K562 (cell line): ENCODE measurements at regions not wholly inside any gene's neighbourhood (a gene's known extent, or its start where the extent isn't known, plus 50 kb on each side); places are given as distances from the start of the nearest gene placed in this dataset.

ENCODE experiments used
- ATF1 ChIP-seq, 2 experiments: fragments of 450-650 bp in 1 of 2; IDR thresholded peaks; 2 replicates each; pipeline ENCODE4 v1.6.1; 2016; ENCODE audit warnings: missing compliant biosample characterization in 1 of 2, missing genetic modification characterization in 1 of 2
- BRCA1 ChIP-seq, 2 experiments: fragments of 450-650 bp in 1 of 2; sonication (generic) in 1 of 2; formaldehyde crosslinking in 1 of 2; IDR thresholded peaks; 2 replicates each; pipeline versions ENCODE4 v1.5.0 to v1.6.1; 2017 to 2020; ENCODE audit warnings: mild to moderate bottlenecking in 1 of 2, missing genetic modification reagents in 1 of 2
- CHD7 ChIP-seq: fragments of 200-600 bp; sonication (generic); IDR thresholded peaks from one replicate; pipeline ENCODE4 v1.6.1; 2012; ENCODE audit warnings: mild to moderate bottlenecking, low read depth, low read length, inconsistent platforms
- HCFC1 ChIP-seq: IDR thresholded peaks from 2 replicates; pipeline ENCODE4 v1.6.1; 2012; ENCODE audit warnings: low read depth, low read length, improper control_type of control experiment
- MCM3 ChIP-seq: fragments of 450-650 bp; IDR thresholded peaks from 2 replicates; pipeline ENCODE4 v1.6.1; 2016
- POLR2A ChIP-seq: fragments of 450-650 bp; conservative IDR thresholded peaks from 2 replicates; pipeline ENCODE4 v1.6.1; 2016
- RFX1 ChIP-seq: fragments of 450-650 bp; IDR thresholded peaks from 2 replicates; pipeline ENCODE4 v1.6.1; 2016; ENCODE audit warnings: mild to moderate bottlenecking, moderate library complexity
- TAL1 ChIP-seq: fragments of 450-650 bp; IDR thresholded peaks from 2 replicates; pipeline ENCODE4 v1.6.1; 2016; ENCODE audit warnings: mild to moderate bottlenecking
- TCF7 ChIP-seq: sonication (generic); IDR thresholded peaks from 2 replicates; pipeline ENCODE4 v1.6.1; 2016; ENCODE audit warnings: antibody characterized with exemption, borderline replicate concordance
- TF ChIP-seq, protein P1 (sequence below), 2 experiments: IDR thresholded peaks; 2 replicates each; pipeline ENCODE4 v1.6.1; 2011; ENCODE audit warnings: borderline replicate concordance in 1 of 2, control low read depth in 1 of 2, low read depth in 1 of 2, low read length in 1 of 2, mild to moderate bottlenecking in 1 of 2, mixed read lengths in 1 of 2, moderate library complexity in 1 of 2; ENCODE audit not compliant: insufficient read depth in 1 of 2, insufficient read length in 1 of 2, poor library complexity in 1 of 2, severe bottlenecking in 1 of 2; ENCODE audit errors: extremely low read depth in 1 of 2
- TF ChIP-seq, protein P2 (sequence below), 3 experiments: IDR thresholded peaks in 2 of 3; conservative IDR thresholded peaks in 1 of 3; 2 replicates each; pipeline ENCODE4 v1.5.1; 2011 to 2012; ENCODE audit warnings: low read length in 3 of 3, mild to moderate bottlenecking in 3 of 3, control low read depth in 2 of 3, improper control_type of control experiment in 1 of 3, inconsistent platforms in 1 of 3, low read depth in 1 of 3, mixed read lengths in 1 of 3, moderate library complexity in 1 of 3; ENCODE audit not compliant: insufficient read depth in 2 of 3
- TF ChIP-seq, protein P3 (sequence below): sonication (generic); formaldehyde crosslinking; IDR thresholded peaks from 2 replicates; pipeline ENCODE4 v1.9.0; 2022; ENCODE audit warnings: mild to moderate bottlenecking, missing genetic modification reagents

GRCh38 chr15:46556559-46557379 is 921.9 kb downstream of the SQOR start:
- no peak for TF ChIP-seq TCF7
- no peak for TF ChIP-seq HCFC1
- TF ChIP-seq BRCA1 (IDR thresholded peaks at IDR 0.05), result no peak
- no peak for TF ChIP-seq BRCA1 (CRISPR knock-in tag; IDR thresholded peaks at IDR 0.05)
- TF ChIP-seq, protein P1, sequence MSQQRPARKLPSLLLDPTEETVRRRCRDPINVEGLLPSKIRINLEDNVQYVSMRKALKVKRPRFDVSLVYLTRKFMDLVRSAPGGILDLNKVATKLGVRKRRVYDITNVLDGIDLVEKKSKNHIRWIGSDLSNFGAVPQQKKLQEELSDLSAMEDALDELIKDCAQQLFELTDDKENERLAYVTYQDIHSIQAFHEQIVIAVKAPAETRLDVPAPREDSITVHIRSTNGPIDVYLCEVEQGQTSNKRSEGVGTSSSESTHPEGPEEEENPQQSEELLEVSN (IDR thresholded peaks at IDR 0.05; ENCODE audit: borderline replicate concordance in 1 of 2, extremely low read depth in 1 of 2, insufficient read depth in 1 of 2, insufficient read length in 1 of 2, low read depth in 1 of 2, low read length in 1 of 2, poor library complexity in 1 of 2, severe bottlenecking in 1 of 2), result no peak
- no peak for TF ChIP-seq MCM3
- no peak for TF ChIP-seq POLR2A
- TF ChIP-seq CHD7, result no peak
- TF ChIP-seq ATF1 (CRISPR knock-in tag; IDR thresholded peaks at IDR 0.05), result no peak
- TF ChIP-seq ATF1 (tag; IDR thresholded peaks at IDR 0.05), result no peak
- TF ChIP-seq TAL1, result no peak
- TF ChIP-seq RFX1, result no peak
- TF ChIP-seq, protein P2, sequence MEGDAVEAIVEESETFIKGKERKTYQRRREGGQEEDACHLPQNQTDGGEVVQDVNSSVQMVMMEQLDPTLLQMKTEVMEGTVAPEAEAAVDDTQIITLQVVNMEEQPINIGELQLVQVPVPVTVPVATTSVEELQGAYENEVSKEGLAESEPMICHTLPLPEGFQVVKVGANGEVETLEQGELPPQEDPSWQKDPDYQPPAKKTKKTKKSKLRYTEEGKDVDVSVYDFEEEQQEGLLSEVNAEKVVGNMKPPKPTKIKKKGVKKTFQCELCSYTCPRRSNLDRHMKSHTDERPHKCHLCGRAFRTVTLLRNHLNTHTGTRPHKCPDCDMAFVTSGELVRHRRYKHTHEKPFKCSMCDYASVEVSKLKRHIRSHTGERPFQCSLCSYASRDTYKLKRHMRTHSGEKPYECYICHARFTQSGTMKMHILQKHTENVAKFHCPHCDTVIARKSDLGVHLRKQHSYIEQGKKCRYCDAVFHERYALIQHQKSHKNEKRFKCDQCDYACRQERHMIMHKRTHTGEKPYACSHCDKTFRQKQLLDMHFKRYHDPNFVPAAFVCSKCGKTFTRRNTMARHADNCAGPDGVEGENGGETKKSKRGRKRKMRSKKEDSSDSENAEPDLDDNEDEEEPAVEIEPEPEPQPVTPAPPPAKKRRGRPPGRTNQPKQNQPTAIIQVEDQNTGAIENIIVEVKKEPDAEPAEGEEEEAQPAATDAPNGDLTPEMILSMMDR (IDR thresholded peaks at IDR 0.05 in 2 of 3, conservative IDR thresholded peaks at IDR 0.05 in 1 of 3; ENCODE audit: insufficient read depth in 2 of 3, low read depth in 1 of 3, low read length in 3 of 3), result no peak
- TF ChIP-seq, protein P3, sequence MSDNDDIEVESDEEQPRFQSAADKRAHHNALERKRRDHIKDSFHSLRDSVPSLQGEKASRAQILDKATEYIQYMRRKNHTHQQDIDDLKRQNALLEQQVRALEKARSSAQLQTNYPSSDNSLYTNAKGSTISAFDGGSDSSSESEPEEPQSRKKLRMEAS (CRISPR knock-in tag), result no peak
